Osteoblast (primary cell): ENCODE measurements at regions not wholly inside any gene's neighbourhood (a gene's known extent, or its start where the extent isn't known, plus 50 kb on each side); places are given as distances from the start of the nearest gene placed in this dataset.

Source experiments
- DNase-seq: peaks from one replicate; pipeline ENCODE4 v3.0.0; 2011; ENCODE audit warnings: low spot score, mixed read lengths; ENCODE audit not compliant: insufficient read length; ENCODE audit errors: missing footprints
- H2AFZ ChIP-seq: 2 replicates; pipeline ENCODE4 v1.6.0; 2011; ENCODE audit warnings: mild to moderate bottlenecking, low read length
- H3K27ac ChIP-seq: 2 replicates; pipeline ENCODE4 v1.5.1; 2011; ENCODE audit warnings: mild to moderate bottlenecking, low read depth, low read length, moderate library complexity
- H3K27me3 ChIP-seq: 2 replicates; pipeline ENCODE4 v1.6.0; 2012; ENCODE audit warnings: mild to moderate bottlenecking, control low read depth, inconsistent platforms, low read length, moderate library complexity; ENCODE audit not compliant: insufficient read depth
- H3K36me3 ChIP-seq: 2 replicates; pipeline ENCODE4 v1.5.1; 2011; ENCODE audit warnings: mild to moderate bottlenecking, low read length, control low read depth, moderate library complexity; ENCODE audit not compliant: insufficient read depth
- H3K4me1 ChIP-seq: 2 replicates; pipeline ENCODE4 v1.5.1; 2011; ENCODE audit warnings: mild to moderate bottlenecking, low read length, control low read depth, moderate library complexity; ENCODE audit not compliant: insufficient read depth
- H3K4me2 ChIP-seq: 2 replicates; pipeline ENCODE4 v1.6.0; 2011; ENCODE audit warnings: mild to moderate bottlenecking, low read length; ENCODE audit not compliant: insufficient read depth
- H3K4me3 ChIP-seq: fragments of 200-600 bp; sonication (generic); 3 replicates; pipeline ENCODE4 v1.5.1; 2012; ENCODE audit warnings: mild to moderate bottlenecking, low read length, inconsistent platforms; ENCODE audit not compliant: insufficient read depth
- H3K79me2 ChIP-seq: 2 replicates; pipeline ENCODE4 v1.6.0; 2012; ENCODE audit warnings: mild to moderate bottlenecking, low read length, control low read depth, inconsistent platforms; ENCODE audit not compliant: insufficient read depth
- H3K9me3 ChIP-seq: 2 replicates; pipeline ENCODE4 v1.5.1; 2011; ENCODE audit warnings: low read depth, low read length, control low read depth
- H4K20me1 ChIP-seq: 2 replicates; pipeline ENCODE4 v1.6.0; 2012; ENCODE audit warnings: mild to moderate bottlenecking, low read length, control low read depth; ENCODE audit not compliant: insufficient read depth
- TF ChIP-seq, protein P1 (sequence below): IDR thresholded peaks from 2 replicates; pipeline ENCODE4 v1.5.1; 2011; ENCODE audit warnings: mild to moderate bottlenecking, low read depth, low read length, moderate library complexity; ENCODE audit errors: extremely low read depth

DNA sequence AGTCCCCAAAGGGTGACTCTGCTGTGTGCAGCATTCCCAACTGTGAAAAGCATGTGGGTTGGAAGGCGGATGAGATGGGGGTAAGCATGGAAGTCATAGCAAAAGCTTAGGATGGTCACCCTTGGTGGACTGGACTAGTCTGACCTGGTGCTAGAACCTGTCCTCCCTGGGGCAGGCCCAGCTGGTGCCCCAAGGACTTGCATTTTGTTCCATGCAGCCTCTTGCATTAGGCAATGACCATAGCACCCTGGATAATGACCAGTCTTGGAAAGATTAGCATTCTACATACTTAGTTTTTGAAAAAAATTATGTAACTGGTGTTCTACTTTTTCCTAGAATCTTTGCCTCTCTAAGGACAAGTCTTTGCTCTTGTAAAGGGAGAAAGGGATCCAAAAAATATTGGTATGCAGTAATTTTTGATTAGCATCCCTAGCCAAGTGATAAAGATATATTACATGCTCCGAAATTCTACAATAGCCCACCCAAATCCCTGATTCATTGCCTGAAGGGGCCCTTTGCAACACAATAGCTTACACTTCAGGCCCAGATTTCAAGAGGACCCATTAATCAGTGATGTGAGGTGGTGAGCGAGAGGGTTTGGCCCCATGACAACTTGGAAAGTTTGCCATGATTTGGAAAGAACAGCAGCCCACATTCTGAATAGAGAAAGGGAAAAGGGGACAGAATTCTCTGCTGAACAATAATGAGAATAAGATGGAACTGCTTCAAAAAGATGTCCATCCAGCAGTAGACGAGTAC lies 93.3 kb upstream of the CD180 start:
- no peaks in the 10 kb centered on the region for H3K27me3 ChIP-seq
- no peaks in the 10 kb centered on the region for H3K36me3 ChIP-seq
- no peak overlapping the region for H2AFZ ChIP-seq
- H4K20me1 ChIP-seq: no peaks in the 10 kb centered on the region
- H3K79me2 ChIP-seq: no peaks in the 10 kb centered on the region
- no peak for DNase-seq
- H3K4me1 ChIP-seq: peaks cover 6% of the 10 kb centered on the region
- no peak overlapping the region for H3K27ac ChIP-seq
- H3K4me2 ChIP-seq: no peak overlapping the region
- no peaks in the 10 kb centered on the region for H3K9me3 ChIP-seq
- no peak overlapping the region for H3K4me3 ChIP-seq
- TF ChIP-seq, protein P1, sequence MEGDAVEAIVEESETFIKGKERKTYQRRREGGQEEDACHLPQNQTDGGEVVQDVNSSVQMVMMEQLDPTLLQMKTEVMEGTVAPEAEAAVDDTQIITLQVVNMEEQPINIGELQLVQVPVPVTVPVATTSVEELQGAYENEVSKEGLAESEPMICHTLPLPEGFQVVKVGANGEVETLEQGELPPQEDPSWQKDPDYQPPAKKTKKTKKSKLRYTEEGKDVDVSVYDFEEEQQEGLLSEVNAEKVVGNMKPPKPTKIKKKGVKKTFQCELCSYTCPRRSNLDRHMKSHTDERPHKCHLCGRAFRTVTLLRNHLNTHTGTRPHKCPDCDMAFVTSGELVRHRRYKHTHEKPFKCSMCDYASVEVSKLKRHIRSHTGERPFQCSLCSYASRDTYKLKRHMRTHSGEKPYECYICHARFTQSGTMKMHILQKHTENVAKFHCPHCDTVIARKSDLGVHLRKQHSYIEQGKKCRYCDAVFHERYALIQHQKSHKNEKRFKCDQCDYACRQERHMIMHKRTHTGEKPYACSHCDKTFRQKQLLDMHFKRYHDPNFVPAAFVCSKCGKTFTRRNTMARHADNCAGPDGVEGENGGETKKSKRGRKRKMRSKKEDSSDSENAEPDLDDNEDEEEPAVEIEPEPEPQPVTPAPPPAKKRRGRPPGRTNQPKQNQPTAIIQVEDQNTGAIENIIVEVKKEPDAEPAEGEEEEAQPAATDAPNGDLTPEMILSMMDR: no peak

DNA sequence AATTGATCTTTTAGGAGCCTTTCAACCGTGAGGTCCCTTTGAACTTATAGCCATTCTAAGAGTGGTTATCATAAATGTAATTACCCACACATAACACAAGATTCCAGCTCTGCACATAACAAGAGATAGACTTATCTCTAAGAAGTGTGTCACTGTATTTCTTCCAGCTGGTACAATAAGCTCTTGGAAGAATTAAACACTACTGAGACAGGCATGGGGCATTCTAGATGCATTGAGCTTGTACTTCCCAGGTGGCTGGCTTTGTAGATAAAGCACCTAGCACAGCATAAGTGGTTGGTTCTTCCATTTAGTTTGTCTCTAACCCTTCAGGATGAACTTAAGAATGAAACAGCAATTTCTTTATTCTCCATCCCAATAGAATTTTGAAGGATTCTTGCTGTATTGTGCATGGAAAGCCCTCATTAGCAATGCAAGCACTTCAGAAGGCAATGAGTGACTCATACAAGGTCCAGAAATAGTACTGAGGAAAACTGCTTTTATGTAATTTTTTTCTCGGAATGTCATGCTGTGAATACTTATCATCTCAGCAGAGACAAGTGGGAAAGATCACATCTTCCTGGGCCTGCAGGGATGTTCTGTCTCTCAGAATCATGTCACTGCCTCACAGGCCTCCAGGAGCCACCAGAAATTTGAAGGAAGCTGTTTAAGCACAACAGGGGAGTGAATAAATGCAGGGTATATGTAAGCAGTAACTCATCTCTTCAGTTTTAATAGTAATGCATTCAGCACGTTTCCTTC lies 91.1 kb upstream of the CD180 start:
- H4K20me1 ChIP-seq: no peaks in the 10 kb centered on the region
- no peak overlapping the region for H3K27ac ChIP-seq
- no peak for DNase-seq
- H3K4me3 ChIP-seq: no peak overlapping the region
- no peak overlapping the region for H3K4me2 ChIP-seq
- peaks cover 6% of the 10 kb centered on the region for H3K4me1 ChIP-seq
- TF ChIP-seq, protein P1: no peak
- H3K36me3 ChIP-seq: no peaks in the 10 kb centered on the region
- H3K9me3 ChIP-seq: no peaks in the 10 kb centered on the region
- no peak overlapping the region for H2AFZ ChIP-seq
- no peaks in the 10 kb centered on the region for H3K79me2 ChIP-seq
- H3K27me3 ChIP-seq: no peaks in the 10 kb centered on the region

DNA sequence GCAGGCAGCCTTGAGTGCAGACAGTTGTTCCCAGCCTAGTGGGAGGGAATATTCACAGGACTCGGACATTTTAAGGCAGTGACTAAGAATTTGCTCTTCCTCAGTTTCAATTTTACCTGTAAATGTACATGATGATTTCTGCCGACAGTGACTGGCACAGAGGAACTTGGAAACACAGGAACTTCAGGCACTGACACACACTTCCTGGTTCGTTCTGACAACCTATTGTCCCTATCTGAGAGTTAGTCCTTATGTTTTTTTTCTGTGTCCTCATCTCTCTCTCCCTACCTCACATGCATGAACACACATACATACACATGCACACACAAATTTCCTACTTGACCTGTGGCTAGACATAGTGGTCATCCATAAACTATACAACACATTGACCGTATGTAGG lies 89.4 kb upstream of the CD180 start:
- DNase-seq: no peak
- H3K79me2 ChIP-seq: no peaks in the 10 kb centered on the region
- peaks cover 6% of the 10 kb centered on the region for H3K4me1 ChIP-seq
- no peaks in the 10 kb centered on the region for H3K36me3 ChIP-seq
- no peak overlapping the region for H3K4me2 ChIP-seq
- H2AFZ ChIP-seq: no peak overlapping the region
- H3K4me3 ChIP-seq: no peak overlapping the region
- TF ChIP-seq, protein P1: no peak
- no peaks in the 10 kb centered on the region for H4K20me1 ChIP-seq
- no peaks in the 10 kb centered on the region for H3K9me3 ChIP-seq
- no peaks in the 10 kb centered on the region for H3K27me3 ChIP-seq
- no peak overlapping the region for H3K27ac ChIP-seq

DNA sequence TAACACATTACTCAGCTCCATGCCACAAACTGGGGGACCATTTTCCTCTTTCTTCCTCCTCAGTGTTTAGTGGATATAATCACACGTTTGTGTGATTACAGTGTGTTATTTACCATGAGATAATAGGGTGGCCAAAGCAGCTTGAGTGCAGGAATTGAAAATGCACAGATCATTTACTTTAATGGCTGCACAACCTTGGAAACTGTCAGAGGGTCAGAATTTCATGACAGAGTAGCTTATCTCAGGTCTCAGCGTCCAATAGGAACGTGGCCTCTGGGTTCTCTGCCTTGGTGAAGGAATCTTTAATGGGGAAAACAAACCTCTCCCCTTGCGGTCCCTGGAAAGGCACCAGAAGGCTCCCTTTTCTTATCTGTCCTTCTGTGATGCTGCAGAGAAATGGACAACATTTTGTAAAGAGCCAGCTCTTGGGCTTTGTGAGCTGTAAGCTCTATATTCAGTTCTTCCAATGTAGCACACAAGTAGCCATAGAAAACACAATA lies 87.4 kb upstream of the CD180 start:
- H3K4me3 ChIP-seq: no peak overlapping the region
- DNase-seq: no peak
- no peaks in the 10 kb centered on the region for H3K9me3 ChIP-seq
- TF ChIP-seq, protein P1: no peak
- no peaks in the 10 kb centered on the region for H3K36me3 ChIP-seq
- H3K27ac ChIP-seq: no peak overlapping the region
- no peaks in the 10 kb centered on the region for H3K27me3 ChIP-seq
- H3K4me2 ChIP-seq: no peak overlapping the region
- H3K79me2 ChIP-seq: no peaks in the 10 kb centered on the region
- peaks cover 6% of the 10 kb centered on the region for H3K4me1 ChIP-seq
- peak overlapping the region; percentile 1 for H2AFZ ChIP-seq
- no peaks in the 10 kb centered on the region for H4K20me1 ChIP-seq
